ENCODE measurements at regions not wholly inside any gene's neighbourhood (a gene's known extent, or its start where the extent isn't known, plus 50 kb on each side); places are given as distances from the start of the nearest gene placed in this dataset.
"Not testable (repeated sequence)": the region's sequence is repeated elsewhere in the genome, so short reads cannot be mapped to it uniquely, and the experiment has no call there.

DNA sequence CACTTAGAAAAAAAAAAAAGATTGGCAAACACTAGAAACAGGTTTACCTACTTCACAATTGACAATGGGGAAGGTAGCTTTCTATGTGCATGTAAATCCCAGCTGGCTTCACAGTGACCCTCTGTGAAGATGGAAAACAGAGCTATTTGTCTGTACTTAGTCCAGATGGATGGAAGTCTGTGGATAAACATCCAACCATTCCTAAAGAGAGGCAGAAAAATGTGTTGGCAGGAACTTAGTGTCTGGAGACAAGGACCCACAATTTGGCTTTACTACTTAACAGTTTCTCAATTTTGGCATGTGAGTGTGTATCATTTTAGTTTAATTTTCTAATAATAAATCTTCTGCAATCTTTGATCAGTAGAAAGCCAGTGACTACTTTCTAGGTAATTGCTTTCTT lies 154.4 kb downstream of the RAD51AP2 start:
- no peak for DNase-seq (ENCODE audit: low read depth)

DNA sequence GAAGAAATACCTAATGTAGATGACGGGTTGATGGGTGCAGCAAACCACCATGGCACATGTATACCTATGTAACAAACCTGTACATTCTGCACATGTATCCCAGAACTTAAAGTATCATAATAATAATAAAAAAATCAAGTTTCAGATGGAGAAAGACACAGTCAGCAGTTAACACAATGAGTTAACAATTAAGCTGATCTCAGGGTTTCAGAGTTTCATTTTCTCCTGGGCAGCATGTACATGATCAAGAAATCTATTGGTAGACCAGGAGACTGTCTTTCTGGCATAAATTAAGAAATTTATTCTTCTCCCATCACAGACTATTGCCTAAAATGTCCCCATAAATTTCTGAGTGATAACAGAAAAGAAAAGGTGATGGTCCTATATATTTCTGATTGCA lies 155.3 kb downstream of the RAD51AP2 start:
- DNase-seq (ENCODE audit: low read depth), result no peak

DNA sequence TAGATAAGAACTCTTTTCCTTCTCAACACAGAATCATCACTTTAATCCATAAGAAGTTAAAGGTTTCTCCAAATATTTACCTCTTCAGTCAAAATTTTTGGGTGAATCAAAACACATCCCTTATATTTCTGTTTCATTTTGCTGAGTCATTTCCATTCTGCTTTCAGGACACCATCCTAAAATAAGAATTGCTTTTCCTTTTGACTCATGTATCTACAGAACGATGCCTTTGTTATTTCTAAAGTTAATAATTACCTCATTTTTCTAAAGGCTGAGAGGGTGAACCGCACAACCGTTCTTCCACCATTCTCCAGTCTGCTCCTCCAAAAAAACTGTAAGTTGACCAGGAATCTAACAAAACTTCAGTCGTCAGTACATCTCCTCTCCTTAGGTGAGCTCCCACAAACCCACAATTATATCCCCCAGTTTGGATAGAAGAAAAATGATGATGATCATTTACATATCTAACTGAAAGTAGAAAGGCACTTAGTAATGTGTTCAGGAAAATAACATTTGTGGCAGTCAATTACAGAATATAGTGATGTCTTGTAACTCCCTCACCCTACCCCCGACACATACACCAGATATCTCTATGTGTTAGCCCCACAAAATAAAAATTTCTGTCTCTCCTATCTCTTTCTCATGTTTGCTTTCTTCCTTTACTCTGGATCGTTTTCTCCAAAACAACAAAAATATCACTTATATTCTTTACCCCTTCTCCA lies 162.5 kb downstream of the RAD51AP2 start:
- no peak for DNase-seq (ENCODE audit: low read depth)

DNA sequence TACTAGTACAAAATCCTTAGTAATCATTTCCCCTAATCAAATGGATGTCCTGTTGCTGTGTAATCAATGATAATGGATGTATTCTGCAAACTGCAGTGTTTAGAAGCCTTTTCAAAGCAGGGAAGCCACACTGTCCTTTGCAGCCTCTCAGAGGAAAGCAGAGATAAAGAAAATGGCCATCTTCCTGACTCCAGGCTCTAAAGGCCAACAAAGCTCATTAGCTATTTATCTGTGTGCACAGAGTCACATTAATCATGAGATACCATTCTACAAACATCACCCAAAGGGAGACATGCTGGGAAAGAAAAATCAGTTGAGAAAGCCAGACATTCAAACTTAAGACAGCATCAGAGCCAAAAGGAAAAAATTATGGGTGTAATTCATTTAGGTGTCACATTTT lies 165.0 kb downstream of the RAD51AP2 start:
- no peak for DNase-seq (ENCODE audit: low read depth)

GRCh38 chr2:17342692-17343091 lies 175.5 kb downstream of the RAD51AP2 start:
- DNase-seq (ENCODE audit: low read depth), result not testable (repeated sequence)

GRCh38 chr2:17337507-17337906 lies 180.7 kb downstream of the RAD51AP2 start:
- DNase-seq (ENCODE audit: low read depth), result no peak

GRCh38 chr2:17336458-17336857 lies 181.8 kb downstream of the RAD51AP2 start:
- DNase-seq (ENCODE audit: low read depth), result no peak

GRCh38 chr2:17334300-17334699 lies 183.9 kb downstream of the RAD51AP2 start:
- no peak for DNase-seq (ENCODE audit: low read depth)

- no peak for DNase-seq (ENCODE audit: low read depth)
Measured at GRCh38 chr2:17331636-17332035, 186.6 kb downstream of the RAD51AP2 start.

- no peak for DNase-seq (ENCODE audit: low read depth)
Measured at GRCh38 chr2:17328161-17328560, 190.1 kb downstream of the RAD51AP2 start.

GRCh38 chr2:17327649-17328048 lies 190.6 kb downstream of the RAD51AP2 start:
- no peak for DNase-seq (ENCODE audit: low read depth)

- no peak for DNase-seq (ENCODE audit: low read depth)
Measured at GRCh38 chr2:17326717-17327116, 191.5 kb downstream of the RAD51AP2 start.

- no peak for DNase-seq (ENCODE audit: low read depth)
Measured at GRCh38 chr2:17323697-17324096, 194.5 kb downstream of the RAD51AP2 start.

- DNase-seq (ENCODE audit: low read depth), result no peak
Measured at GRCh38 chr2:17322461-17322860, 195.8 kb downstream of the RAD51AP2 start.

- DNase-seq (ENCODE audit: low read depth), result no peak
Measured at GRCh38 chr2:17319090-17319489, 199.2 kb downstream of the RAD51AP2 start.

- DNase-seq (ENCODE audit: low read depth), result no peak
Measured at GRCh38 chr2:17318013-17318412, 200.2 kb downstream of the RAD51AP2 start.

DNA sequence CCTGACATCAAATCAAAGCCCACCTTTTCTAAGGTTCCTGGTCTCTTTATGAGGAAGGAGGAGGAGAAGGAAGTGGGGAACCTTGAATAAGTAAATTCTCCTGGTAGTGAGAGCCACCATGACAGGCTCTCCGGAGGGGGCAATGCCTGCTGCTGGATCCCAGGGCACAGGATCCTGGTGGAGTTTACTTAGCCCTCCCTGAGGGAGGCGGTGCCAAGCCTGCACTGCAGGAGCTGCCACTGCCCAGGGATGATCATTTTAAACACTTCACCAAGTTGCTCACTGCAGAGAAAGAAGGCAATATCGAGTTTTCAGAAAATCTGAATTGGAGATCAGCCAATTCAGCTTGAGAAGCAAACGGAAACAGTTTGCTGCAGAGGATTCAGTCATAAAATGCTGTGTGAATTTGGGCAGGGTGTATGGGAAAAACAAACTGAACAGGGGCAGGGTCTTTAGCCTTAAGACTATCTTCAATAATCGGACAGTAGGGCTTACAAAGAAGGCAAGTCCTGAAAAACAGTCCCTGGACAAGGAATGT lies 200.7 kb downstream of the RAD51AP2 start:
- no peak for DNase-seq (ENCODE audit: low read depth)

DNA sequence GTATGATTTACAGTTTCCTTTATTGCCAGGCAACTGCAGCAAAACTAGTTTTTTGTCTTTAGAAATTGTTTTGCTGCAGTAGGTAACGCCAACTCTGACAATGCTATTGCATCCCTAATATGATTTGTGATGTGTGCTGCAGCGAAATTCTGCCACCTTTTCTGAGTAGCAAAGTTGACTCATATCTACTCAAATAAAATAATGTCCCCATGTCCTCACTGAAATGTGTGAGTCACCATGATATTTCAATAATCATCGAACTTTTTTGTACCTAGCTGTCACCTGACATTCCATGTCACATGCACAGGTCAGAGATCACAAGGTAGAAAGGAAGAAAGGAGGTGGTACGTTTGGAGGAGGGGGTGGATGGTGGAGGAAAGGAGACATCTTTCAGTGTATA lies 205.0 kb downstream of the RAD51AP2 start:
- DNase-seq (ENCODE audit: low read depth), result no peak

- no peak for DNase-seq (ENCODE audit: low read depth)
Measured at GRCh38 chr2:17311771-17312511, 206.3 kb downstream of the RAD51AP2 start.

- no peak for DNase-seq (ENCODE audit: low read depth)
Measured at GRCh38 chr2:17311106-17311619, 207.1 kb downstream of the RAD51AP2 start.

GRCh38 chr2:17309741-17310339 lies 208.4 kb downstream of the RAD51AP2 start:
- no peak for DNase-seq (ENCODE audit: low read depth)

DNA sequence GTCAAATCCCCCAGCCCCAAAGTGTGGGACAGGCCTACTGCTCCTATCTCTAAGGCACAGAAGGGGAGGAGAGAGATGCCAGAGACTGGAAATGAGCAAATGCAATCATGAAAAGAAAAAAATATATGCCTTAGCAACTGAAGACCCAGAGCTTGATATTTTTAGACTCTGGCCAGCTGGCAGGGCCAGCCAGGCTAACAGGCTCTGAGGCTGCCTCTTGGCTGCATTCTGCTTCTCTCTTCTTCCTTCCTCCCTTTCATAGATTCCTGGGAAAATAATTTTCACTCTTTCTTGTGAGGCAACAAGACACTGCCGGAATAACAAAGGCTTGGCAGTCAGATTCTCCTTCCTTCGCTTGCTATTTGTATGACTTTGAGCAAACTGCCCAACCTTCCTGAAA lies 209.1 kb downstream of the RAD51AP2 start:
- DNase-seq (ENCODE audit: low read depth), result no peak

GRCh38 chr2:17306706-17307105 lies 211.5 kb downstream of the RAD51AP2 start:
- no peak for DNase-seq (ENCODE audit: low read depth)
